ENCODE measurements at regions not wholly inside any gene's neighbourhood (a gene's known extent, or its start where the extent isn't known, plus 50 kb on each side); places are given as distances from the start of the nearest gene placed in this dataset.
A peak's percentile ranks its signal among the peaks of the same experiment; 100 is the strongest.

- Histone ChIP-seq H3K36me3 (ENCODE audit: insufficient read depth, low read length) (peaks cover 14% of the 10 kb centered on the region; the same call in 1 of the 2 replicates), H3K27me3 (ENCODE audit: insufficient read depth, low read length) (no peaks in the 10 kb centered on the region), H3K27ac (ENCODE audit: low read depth, low read length) (no peak overlapping the region), H3K4me3 (ENCODE audit: low read depth, low read length) (no peak overlapping the region), H3K79me2 (ENCODE audit: control insufficient read depth, insufficient read depth, low read length, unreplicated experiment) (no peaks in the 10 kb centered on the region), H3K4me1 (ENCODE audit: control insufficient read depth, insufficient read depth, low read length, unreplicated experiment) (peaks cover 16% of the 10 kb centered on the region), H2AFZ (ENCODE audit: low read length, unreplicated experiment) (no peak overlapping the region)
Measured at GRCh38 chr17:63345611-63346010, 100.5 kb downstream of the CYB561 start.

- no peaks in the 10 kb centered on the region for H3K27me3 ChIP-seq (ENCODE audit: insufficient read depth, low read length)
- H3K4me1 ChIP-seq (ENCODE audit: control insufficient read depth, insufficient read depth, low read length, unreplicated experiment): peaks cover 23% of the 10 kb centered on the region
- H3K79me2 ChIP-seq (ENCODE audit: control insufficient read depth, insufficient read depth, low read length, unreplicated experiment): no peaks in the 10 kb centered on the region
- peaks cover 17% of the 10 kb centered on the region for H3K36me3 ChIP-seq (ENCODE audit: insufficient read depth, low read length)
- no peak overlapping the region for H3K4me3 ChIP-seq (ENCODE audit: low read depth, low read length)
- no peak overlapping the region for H3K27ac ChIP-seq (ENCODE audit: low read depth, low read length)
- no peak overlapping the region for H2AFZ ChIP-seq (ENCODE audit: low read length, unreplicated experiment)
Measured at GRCh38 chr17:63347475-63347874, 98.6 kb downstream of the CYB561 start.

DNA sequence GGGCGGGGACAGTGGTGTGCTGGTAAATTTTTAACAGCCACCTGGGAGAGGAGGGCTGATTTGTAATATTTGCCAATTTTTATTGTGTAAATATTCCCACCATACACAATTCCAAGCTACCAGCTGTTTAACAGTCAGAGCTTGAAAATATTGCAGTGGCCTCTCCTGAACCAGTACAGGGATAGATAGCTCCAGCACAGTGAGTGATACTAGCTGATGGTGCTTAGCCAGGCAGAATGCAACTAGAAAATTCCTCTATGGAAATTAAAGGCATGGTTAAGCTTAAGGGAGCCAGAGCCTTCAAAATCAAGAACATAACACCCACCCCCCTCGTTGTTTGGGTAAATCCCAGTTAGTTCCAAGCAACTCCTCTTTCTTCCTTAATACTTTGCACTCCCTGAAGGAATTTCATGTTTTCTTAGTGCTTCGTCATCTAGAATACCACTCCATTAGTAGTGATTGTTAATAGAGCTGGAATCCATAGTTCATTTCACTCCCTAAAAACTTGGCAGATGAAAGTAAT, 96.6 kb downstream of the CYB561 start:
- Histone ChIP-seq H2AFZ (ENCODE audit: low read length, unreplicated experiment) (no peak overlapping the region), H3K27ac (ENCODE audit: low read depth, low read length) (peak overlapping the region; percentile 52), H3K79me2 (ENCODE audit: control insufficient read depth, insufficient read depth, low read length, unreplicated experiment) (no peaks in the 10 kb centered on the region), H3K4me1 (ENCODE audit: control insufficient read depth, insufficient read depth, low read length, unreplicated experiment) (peaks cover 30% of the 10 kb centered on the region), H3K4me3 (ENCODE audit: low read depth, low read length) (no peak overlapping the region), H3K27me3 (ENCODE audit: insufficient read depth, low read length) (no peaks in the 10 kb centered on the region), H3K36me3 (ENCODE audit: insufficient read depth, low read length) (peaks cover 27% of the 10 kb centered on the region)

- no peaks in the 10 kb centered on the region for H3K79me2 ChIP-seq (ENCODE audit: control insufficient read depth, insufficient read depth, low read length, unreplicated experiment)
- H3K36me3 ChIP-seq (ENCODE audit: insufficient read depth, low read length): peaks cover 35% of the 10 kb centered on the region
- peaks cover 38% of the 10 kb centered on the region for H3K4me1 ChIP-seq (ENCODE audit: control insufficient read depth, insufficient read depth, low read length, unreplicated experiment)
- H3K27me3 ChIP-seq (ENCODE audit: insufficient read depth, low read length): no peaks in the 10 kb centered on the region
- no peak overlapping the region for H2AFZ ChIP-seq (ENCODE audit: low read length, unreplicated experiment)
- peak overlapping the region; percentile 52 for H3K27ac ChIP-seq (ENCODE audit: low read depth, low read length)
- H3K4me3 ChIP-seq (ENCODE audit: low read depth, low read length): no peak overlapping the region
Measured at GRCh38 chr17:63350364-63350763, 95.7 kb downstream of the CYB561 start.

DNA sequence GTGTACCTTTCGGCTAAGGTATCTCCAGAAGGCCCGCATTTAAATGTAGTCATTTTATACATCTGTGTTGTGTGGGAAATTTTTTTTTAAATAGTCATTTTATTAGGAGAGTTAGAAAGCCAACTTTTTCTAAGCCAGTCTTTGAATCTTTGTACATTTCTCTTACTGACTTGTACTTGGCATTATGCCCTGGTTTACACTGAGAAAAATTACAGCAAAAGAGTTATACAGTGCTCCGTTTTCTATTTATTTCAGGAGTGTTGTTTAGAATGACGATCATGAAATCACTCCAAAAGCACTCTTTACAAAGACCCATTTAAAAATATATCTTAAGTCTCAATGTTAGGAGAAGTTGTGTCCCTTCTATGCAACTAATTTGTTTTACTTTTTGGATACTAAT, 91.8 kb downstream of the CYB561 start:
- Histone ChIP-seq H3K79me2 (ENCODE audit: control insufficient read depth, insufficient read depth, low read length, unreplicated experiment) (no peaks in the 10 kb centered on the region), H3K4me3 (ENCODE audit: low read depth, low read length) (no peak overlapping the region), H3K27me3 (ENCODE audit: insufficient read depth, low read length) (no peaks in the 10 kb centered on the region), H2AFZ (ENCODE audit: low read length, unreplicated experiment) (no peak overlapping the region), H3K4me1 (ENCODE audit: control insufficient read depth, insufficient read depth, low read length, unreplicated experiment) (peaks cover 70% of the 10 kb centered on the region), H3K27ac (ENCODE audit: low read depth, low read length) (peak overlapping the region; percentile 84), H3K36me3 (ENCODE audit: insufficient read depth, low read length) (peaks cover 39% of the 10 kb centered on the region)

DNA sequence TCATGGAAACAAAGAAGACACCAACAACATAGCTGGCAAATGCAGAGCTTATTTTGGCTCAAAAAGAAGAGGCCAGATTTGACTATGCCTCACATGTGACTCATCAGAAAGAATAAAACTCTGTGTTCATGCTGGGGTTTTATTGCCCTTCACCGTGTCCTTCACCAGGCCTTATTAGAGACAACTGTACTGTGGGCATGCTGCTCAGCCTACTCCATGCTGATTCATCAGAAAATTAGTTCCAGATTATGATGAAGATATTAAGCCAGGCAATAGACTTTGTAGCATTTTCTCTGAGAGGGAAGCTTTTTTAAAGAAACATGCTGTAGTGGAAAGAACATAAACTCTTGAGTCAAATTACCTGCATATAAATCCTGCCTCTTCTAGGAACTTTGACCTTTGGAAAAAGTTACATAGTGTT, 89.8 kb downstream of the CYB561 start:
- Histone ChIP-seq H3K36me3 (ENCODE audit: insufficient read depth, low read length) (peaks cover 47% of the 10 kb centered on the region), H3K4me1 (ENCODE audit: control insufficient read depth, insufficient read depth, low read length, unreplicated experiment) (peaks cover 50% of the 10 kb centered on the region), H3K4me3 (ENCODE audit: low read depth, low read length) (no peak overlapping the region), H3K27ac (ENCODE audit: low read depth, low read length) (peak overlapping the region; percentile 84), H3K27me3 (ENCODE audit: insufficient read depth, low read length) (no peaks in the 10 kb centered on the region), H2AFZ (ENCODE audit: low read length, unreplicated experiment) (no peak overlapping the region), H3K79me2 (ENCODE audit: control insufficient read depth, insufficient read depth, low read length, unreplicated experiment) (peaks cover 3% of the 10 kb centered on the region)

GRCh38 chr17:63358111-63358839, 87.8 kb downstream of the CYB561 start:
- Histone ChIP-seq H3K4me3 (ENCODE audit: low read depth, low read length) (peak overlapping the region; percentile 21; the same call in 1 of the 2 replicates), H3K79me2 (ENCODE audit: control insufficient read depth, insufficient read depth, low read length, unreplicated experiment) (peaks cover 3% of the 10 kb centered on the region), H3K4me1 (ENCODE audit: control insufficient read depth, insufficient read depth, low read length, unreplicated experiment) (peaks cover 45% of the 10 kb centered on the region), H3K27me3 (ENCODE audit: insufficient read depth, low read length) (no peaks in the 10 kb centered on the region), H3K36me3 (ENCODE audit: insufficient read depth, low read length) (peaks cover 37% of the 10 kb centered on the region), H2AFZ (ENCODE audit: low read length, unreplicated experiment) (no peak overlapping the region), H3K27ac (ENCODE audit: low read depth, low read length) (peak overlapping the region; percentile 84)

GRCh38 chr17:63358956-63359355, 87.2 kb downstream of the CYB561 start:
- H3K27me3 ChIP-seq (ENCODE audit: insufficient read depth, low read length): no peaks in the 10 kb centered on the region
- H3K79me2 ChIP-seq (ENCODE audit: control insufficient read depth, insufficient read depth, low read length, unreplicated experiment): peaks cover 3% of the 10 kb centered on the region
- peak overlapping the region; percentile 84 for H3K27ac ChIP-seq (ENCODE audit: low read depth, low read length)
- peaks cover 45% of the 10 kb centered on the region for H3K4me1 ChIP-seq (ENCODE audit: control insufficient read depth, insufficient read depth, low read length, unreplicated experiment)
- H2AFZ ChIP-seq (ENCODE audit: low read length, unreplicated experiment): no peak overlapping the region
- no peak overlapping the region for H3K4me3 ChIP-seq (ENCODE audit: low read depth, low read length)
- H3K36me3 ChIP-seq (ENCODE audit: insufficient read depth, low read length): peaks cover 37% of the 10 kb centered on the region

- Histone ChIP-seq H2AFZ (ENCODE audit: low read length, unreplicated experiment) (no peak overlapping the region), H3K27ac (ENCODE audit: low read depth, low read length) (no peak overlapping the region), H3K27me3 (ENCODE audit: insufficient read depth, low read length) (no peaks in the 10 kb centered on the region)
Measured at GRCh38 chr17:63361182-63361581, 84.9 kb downstream of the CYB561 start.

GRCh38 chr17:63362115-63362514, 84.0 kb downstream of the CYB561 start:
- Histone ChIP-seq H3K4me3 (ENCODE audit: low read depth, low read length) (no peak overlapping the region), H3K79me2 (ENCODE audit: control insufficient read depth, insufficient read depth, low read length, unreplicated experiment) (peaks cover 3% of the 10 kb centered on the region), H3K27ac (ENCODE audit: low read depth, low read length) (no peak overlapping the region), H3K36me3 (ENCODE audit: insufficient read depth, low read length) (peaks cover 35% of the 10 kb centered on the region), H3K27me3 (ENCODE audit: insufficient read depth, low read length) (no peaks in the 10 kb centered on the region), H3K4me1 (ENCODE audit: control insufficient read depth, insufficient read depth, low read length, unreplicated experiment) (peaks cover 18% of the 10 kb centered on the region), H2AFZ (ENCODE audit: low read length, unreplicated experiment) (no peak overlapping the region)

More at GRCh38 chr17:63361182-63361581, 84.9 kb downstream of the CYB561 start:
- H3K4me1 ChIP-seq (ENCODE audit: control insufficient read depth, insufficient read depth, low read length, unreplicated experiment): peaks cover 26% of the 10 kb centered on the region
- peaks cover 3% of the 10 kb centered on the region for H3K79me2 ChIP-seq (ENCODE audit: control insufficient read depth, insufficient read depth, low read length, unreplicated experiment)
- no peak overlapping the region for H3K4me3 ChIP-seq (ENCODE audit: low read depth, low read length)
- peaks cover 30% of the 10 kb centered on the region for H3K36me3 ChIP-seq (ENCODE audit: insufficient read depth, low read length)

DNA sequence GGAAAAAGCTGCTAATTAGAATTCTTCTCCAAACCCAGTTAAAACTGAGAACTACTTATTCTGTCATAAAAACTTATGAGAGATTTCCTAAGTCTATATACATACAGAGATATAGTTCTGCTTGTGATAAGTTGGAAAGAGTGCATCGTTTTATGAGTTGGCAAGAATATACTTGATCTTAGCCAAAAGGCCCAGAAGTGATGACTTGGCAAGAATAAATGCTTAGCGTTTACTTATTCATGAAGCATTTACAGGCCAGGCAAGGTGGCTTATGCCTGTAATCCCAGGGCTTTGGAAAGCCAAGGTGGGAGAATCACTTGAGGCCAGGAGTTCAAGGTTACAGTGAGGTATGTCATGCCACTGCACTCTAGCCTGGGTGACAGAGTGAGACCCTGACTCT, 81.7 kb downstream of the CYB561 start:
- Histone ChIP-seq H3K27me3 (ENCODE audit: insufficient read depth, low read length) (no peaks in the 10 kb centered on the region), H3K27ac (ENCODE audit: low read depth, low read length) (no peak overlapping the region), H3K36me3 (ENCODE audit: insufficient read depth, low read length) (peaks cover 35% of the 10 kb centered on the region), H3K79me2 (ENCODE audit: control insufficient read depth, insufficient read depth, low read length, unreplicated experiment) (peaks cover 3% of the 10 kb centered on the region), H3K4me3 (ENCODE audit: low read depth, low read length) (no peak overlapping the region), H2AFZ (ENCODE audit: low read length, unreplicated experiment) (no peak overlapping the region), H3K4me1 (ENCODE audit: control insufficient read depth, insufficient read depth, low read length, unreplicated experiment) (peaks cover 12% of the 10 kb centered on the region)

Measured in ACC112 (cell line).